HG02623 (cell line): ENCODE measurements at regions not wholly inside any gene's neighbourhood (a gene's known extent, or its start where the extent isn't known, plus 50 kb on each side); places are given as distances from the start of the nearest gene placed in this dataset.

Source experiments
- ATAC-seq: cut with Tn5 transposase; IDR thresholded peaks from one replicate; pipeline ENCODE4 v1.9.1; 2021; ENCODE audit warnings: moderate library complexity; ENCODE audit not compliant: unreplicated experiment

DNA sequence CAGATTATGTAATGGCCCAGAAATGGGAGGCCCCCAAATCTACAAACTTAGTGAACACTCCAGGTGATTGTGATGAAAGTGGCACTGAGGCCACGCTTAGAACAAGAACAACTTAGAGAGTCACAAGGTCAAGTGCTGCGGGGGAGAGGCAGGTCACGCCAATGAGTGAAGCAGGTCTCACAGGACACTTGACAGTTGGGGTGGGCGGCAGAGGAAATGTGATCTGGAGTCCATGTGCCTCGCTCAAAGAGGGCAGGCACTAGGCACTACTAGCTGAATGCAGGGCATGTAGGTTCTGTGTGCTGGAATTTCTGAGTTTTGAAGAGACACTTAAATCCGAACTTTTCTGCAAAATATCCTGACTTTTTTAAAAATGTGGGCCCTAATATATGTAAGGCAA lies 193.2 kb upstream of the RORB start:
- ATAC-seq = no peak

DNA sequence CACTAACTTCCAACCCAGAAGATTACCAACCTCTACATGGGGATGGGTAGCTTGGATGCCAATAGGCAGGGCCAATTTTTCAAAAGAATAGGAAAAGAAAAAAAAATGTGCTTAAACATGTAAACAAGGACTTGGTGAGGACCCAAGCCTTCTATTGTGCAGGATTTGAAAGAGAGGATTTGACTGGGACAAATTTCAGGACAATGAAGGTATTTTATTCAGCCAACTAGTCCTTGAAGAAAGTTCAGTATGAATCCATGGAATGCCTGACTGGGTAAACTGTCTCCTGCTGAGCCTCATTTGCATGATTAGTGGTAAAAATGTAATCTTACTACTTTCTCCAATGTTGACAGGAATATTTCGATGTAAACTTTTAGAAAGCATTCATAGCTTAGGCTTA lies 192.5 kb upstream of the RORB start:
- no peak for ATAC-seq

GRCh38 chr9:74309654-74310053 lies 187.5 kb upstream of the RORB start:
- no peak for ATAC-seq

DNA sequence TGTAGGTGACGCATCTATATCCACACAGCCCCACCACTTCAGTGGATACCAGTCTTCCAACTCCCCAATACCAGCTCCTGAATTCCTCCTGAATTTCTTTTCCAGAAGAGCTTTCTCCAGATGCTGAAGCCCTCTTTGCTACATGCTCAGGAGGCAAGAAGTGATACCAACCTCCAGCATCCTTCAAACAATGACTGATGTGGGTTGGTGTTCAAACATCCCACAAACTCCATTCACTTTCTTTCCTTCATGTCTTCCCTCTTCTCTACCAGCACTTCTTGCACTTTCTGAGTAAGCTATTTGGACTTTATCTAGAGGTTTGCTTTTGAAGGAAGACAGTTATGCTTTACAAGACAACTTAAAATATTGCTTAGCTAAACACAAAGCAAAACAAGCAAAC lies 179.9 kb upstream of the RORB start:
- no peak for ATAC-seq

DNA sequence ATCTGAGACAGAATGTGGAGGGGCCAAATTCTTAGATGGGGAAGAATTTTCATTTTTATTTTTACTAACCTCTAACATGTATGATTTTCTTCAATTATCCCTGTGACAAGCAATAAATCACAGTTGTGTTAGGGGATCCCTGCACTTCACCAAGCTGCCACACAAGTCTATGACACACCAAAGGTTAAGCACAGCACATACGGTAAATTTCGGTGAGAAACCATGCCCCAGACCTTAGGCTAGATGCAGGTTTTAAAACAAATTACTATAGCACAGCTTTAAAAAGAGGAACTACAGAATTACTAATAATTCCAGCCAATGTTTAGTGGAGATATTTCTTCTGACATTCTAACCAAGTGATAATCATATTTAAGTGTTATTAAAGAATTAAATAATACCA lies 175.7 kb upstream of the RORB start:
- ATAC-seq = no peak

DNA sequence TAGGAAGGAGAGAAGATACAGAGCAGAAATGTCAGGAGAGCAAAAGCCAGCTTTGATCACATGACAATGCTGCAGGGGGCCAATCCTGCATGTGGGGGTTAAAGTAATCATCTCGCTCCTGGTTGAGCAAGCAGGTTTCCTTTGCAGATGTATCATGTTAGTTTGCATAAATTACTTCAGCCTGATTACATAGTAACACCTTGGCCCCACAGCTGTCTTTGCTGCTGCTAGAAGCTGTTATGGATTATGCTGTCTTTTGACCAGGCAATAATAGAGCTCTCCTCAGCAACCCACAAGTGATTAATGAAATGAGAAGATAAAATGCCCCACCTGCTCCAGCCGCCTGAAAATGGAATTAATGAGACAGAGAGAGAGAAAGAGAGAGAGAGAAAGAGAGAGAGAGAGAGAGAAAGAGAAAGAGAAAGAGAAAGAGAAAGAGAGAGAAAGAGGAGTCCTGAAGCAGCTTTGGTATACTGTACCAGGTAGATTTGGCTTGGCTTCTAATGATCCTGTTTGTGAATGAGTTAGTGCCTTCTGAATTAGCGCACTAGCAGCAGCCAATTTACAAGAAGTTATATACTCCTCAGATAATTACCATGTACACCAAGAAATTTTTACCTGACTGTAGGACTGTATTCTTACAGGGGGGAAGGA lies 174.3 kb upstream of the RORB start:
- ATAC-seq = no peak

DNA sequence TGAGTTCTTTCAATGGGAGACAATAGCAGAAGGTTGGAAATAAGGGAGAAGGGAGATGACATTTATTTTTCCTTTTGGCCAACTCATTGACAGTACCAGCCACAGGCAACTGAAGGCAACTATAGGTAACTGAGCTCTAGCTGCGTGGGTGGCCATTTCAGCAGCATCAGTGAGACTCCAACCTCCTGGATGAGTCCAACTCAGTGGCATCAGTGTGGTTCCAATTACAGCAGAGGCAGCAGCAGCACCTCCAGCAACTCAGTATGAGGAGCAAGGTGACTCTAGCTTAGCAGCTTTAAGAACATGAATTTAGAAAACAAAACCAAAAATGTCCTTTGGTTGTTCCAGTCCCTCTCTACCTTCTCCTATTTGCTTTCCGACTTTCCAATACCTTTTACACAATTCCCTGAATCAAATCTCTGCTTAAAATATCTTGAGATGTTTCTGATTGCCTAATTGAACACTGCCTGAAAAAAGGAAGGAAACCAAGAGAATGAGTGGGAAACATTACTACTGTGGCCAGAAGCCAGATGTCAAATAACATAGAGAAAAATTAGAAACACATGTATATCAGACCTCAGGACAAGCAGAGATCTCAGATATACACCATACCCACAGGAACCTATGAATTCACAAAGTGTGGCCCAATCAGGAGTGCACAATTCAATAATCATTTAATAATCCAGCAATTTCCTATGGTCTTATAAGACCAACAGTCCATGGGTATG lies 166.5 kb upstream of the RORB start:
- ATAC-seq = no peak

GRCh38 chr9:74331607-74332006 lies 165.5 kb upstream of the RORB start:
- ATAC-seq = no peak

GRCh38 chr9:74333384-74334032 lies 163.6 kb upstream of the RORB start:
- no peak for ATAC-seq

DNA sequence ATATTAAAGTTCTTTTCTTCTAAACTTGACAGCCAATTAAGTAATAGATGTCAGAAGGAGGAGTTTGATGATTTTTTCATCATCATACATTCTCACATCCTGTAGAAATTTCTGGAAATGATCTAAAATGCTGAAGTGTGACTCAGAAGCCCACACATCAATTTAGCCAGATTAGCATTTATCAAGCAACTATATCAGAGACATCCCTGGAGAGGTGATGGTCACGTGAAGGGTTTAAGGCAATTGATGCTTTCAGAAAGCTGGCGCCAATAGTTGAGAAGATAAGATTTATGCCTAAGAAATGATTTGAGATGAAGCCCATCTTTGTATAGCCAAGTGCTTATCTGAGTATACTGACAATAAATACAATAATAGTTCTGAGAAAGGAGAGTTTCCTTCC lies 162.9 kb upstream of the RORB start:
- no peak for ATAC-seq

- ATAC-seq = no peak
These were observed 161.0 kb upstream of the RORB start for GRCh38 chr9:74336161-74336560.

DNA sequence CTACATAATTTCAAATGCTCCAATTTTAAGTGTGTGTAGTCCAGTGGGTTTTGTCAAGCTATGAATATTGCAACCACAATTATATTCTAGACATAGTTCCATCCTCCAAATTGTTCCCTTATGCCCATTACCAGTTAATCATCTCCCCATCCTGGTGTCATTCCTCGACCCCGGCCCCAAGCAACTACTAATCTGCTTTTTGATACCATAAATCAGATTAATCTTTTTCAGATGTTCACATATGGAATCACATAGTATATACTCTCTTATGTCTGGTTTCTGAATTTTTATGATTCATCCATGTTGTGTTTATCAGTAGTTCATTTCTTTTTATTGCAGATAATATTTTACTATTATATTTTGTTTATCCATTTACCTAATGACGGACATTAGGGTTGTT lies 148.4 kb upstream of the RORB start:
- no peak for ATAC-seq

- no peak for ATAC-seq
These were observed 142.0 kb upstream of the RORB start for GRCh38 chr9:74355107-74355506.

DNA sequence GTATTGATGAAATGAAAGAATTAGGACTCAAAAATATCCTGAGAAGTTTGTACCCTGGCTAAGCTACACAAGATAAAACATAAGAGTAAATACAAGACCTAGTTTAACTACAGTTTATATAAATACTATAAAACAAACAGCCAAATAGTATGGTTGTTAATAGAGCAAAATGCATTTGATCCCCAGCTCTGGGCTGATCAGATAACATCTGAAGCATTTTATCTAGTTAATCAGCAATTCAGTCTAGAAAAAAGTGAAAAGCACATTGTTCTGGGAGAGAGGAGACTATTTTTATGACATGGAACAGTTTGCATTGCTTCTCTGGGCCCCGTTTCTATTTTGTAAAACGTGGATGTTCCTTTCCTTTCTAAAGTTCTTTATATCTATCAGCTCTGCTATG lies 139.6 kb upstream of the RORB start:
- no peak for ATAC-seq

- no peak for ATAC-seq
These were observed 138.2 kb upstream of the RORB start for GRCh38 chr9:74358959-74359358.

- ATAC-seq = no peak
These were observed 135.6 kb upstream of the RORB start for GRCh38 chr9:74361508-74361907.

DNA sequence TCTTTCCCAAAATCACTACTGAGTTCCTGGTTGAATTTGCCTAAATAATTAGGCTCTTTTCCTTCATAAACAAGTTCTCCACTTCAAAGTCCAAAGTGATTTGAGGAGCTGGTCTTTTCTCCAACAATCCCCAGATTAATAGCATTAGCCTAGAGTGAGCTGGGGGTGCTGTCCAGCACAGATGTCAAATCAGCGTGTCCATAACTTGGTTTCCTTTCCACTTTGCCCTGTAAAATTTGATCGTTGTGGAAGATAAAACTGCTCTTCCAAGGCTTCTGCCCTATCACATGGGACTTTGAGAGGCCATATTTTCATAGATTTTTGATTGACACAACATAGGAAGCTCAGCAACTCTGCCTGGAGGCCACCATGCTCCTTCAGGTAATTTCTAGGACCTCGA lies 134.7 kb upstream of the RORB start:
- no peak for ATAC-seq

DNA sequence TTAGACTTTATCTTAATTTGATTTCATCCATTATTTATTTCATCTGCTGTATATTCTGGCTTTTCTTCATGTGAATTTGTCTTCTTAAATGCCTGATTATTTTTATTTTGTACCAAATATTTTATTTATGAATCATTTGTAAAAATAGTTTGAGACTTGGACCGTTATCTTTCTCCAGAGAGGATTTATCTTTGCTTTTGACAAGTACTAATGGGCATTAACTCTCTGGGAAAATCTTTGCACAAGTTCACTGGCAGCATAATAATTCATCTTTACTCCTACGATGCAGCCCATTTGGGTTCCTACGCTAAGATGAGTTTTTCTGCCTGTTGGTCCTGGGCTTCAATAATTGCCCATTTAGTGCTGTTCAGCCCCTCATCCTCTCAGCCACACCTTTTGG lies 131.0 kb upstream of the RORB start:
- no peak for ATAC-seq

DNA sequence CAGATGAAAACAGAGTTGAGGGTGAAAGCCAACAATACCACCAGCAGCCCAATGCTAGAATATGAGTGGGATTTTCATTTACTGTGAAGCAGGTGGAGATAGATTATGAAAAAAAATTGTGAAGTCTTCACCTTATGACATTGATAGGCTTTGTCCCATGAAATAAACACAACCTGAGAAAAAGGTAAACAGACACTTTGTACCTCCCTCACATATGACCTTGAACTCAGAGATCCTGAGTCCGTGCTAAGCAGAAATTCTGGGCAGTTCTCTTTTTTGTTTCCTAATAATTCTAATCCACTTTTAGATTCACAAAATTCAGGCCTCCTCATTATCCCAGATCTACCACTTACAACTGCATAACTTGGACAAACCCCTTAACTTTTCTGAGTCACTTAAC lies 127.3 kb upstream of the RORB start:
- ATAC-seq = no peak

- ATAC-seq = no peak
These were observed 123.8 kb upstream of the RORB start for GRCh38 chr9:74373348-74373747.

- ATAC-seq = peak; percentile 72
These were observed 117.4 kb upstream of the RORB start for GRCh38 chr9:74379718-74380117.

DNA sequence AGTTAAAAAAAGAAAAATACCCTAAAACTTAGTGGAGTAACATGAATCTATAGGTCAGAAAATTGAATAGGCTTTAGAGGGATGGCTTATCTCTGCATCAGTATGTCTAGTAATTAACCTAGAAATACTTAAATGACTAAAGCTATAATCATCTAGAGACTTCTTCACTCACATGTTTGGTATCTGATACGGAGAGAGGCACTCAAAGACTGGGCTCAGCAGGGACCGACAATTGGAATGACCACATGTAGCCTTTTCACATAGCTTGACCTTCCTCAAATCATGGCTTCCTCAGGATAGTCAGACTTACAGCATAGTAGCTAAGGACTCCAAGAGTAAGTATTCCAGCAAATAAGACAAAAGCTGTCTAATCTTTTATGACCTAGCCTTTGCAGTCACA lies 105.3 kb upstream of the RORB start:
- no peak for ATAC-seq
